ENCODE measurements at regions not wholly inside any gene's neighbourhood (a gene's known extent, or its start where the extent isn't known, plus 50 kb on each side); places are given as distances from the start of the nearest gene placed in this dataset.

- peak overlapping the region; percentile 9 for H3K4me3 ChIP-seq (ENCODE audit: low read depth, low read length)
- H3K9me3 ChIP-seq (ENCODE audit: control insufficient read depth, insufficient read depth, low read depth, low read length), result no peaks in the 10 kb centered on the region
- peak overlapping the region; percentile 44; the same call in 1 of the 2 replicates for H3K27ac ChIP-seq (ENCODE audit: low read depth, low read length)
- H3K9ac ChIP-seq (ENCODE audit: low read length), result no peak overlapping the region
- peaks cover 6% of the 10 kb centered on the region; the same call in 1 of the 2 replicates for H3K4me1 ChIP-seq (ENCODE audit: control insufficient read depth, insufficient read depth, low read length)
- H3K27me3 ChIP-seq (ENCODE audit: control insufficient read depth, insufficient read depth, low read length), result no peaks in the 10 kb centered on the region
- no peaks in the 10 kb centered on the region for H3K36me3 ChIP-seq (ENCODE audit: control insufficient read depth, insufficient read depth, low read length)
These were observed 210.2 kb upstream of the ISL1 start for GRCh38 chr5:51172903-51173626.

- Histone ChIP-seq H3K4me3 (ENCODE audit: low read depth, low read length) (no peak overlapping the region), H3K27me3 (ENCODE audit: control insufficient read depth, insufficient read depth, low read length) (no peaks in the 10 kb centered on the region), H3K9ac (ENCODE audit: low read length) (no peak overlapping the region), H3K4me1 (ENCODE audit: control insufficient read depth, insufficient read depth, low read length) (peaks cover 9% of the 10 kb centered on the region), H3K9me3 (ENCODE audit: control insufficient read depth, insufficient read depth, low read depth, low read length) (no peaks in the 10 kb centered on the region), H3K27ac (ENCODE audit: low read depth, low read length) (no peak overlapping the region), H3K36me3 (ENCODE audit: control insufficient read depth, insufficient read depth, low read length) (no peaks in the 10 kb centered on the region)
These were observed 201.9 kb upstream of the ISL1 start for GRCh38 chr5:51181208-51181894.

GRCh38 chr5:51185850-51186329 lies 197.4 kb upstream of the ISL1 start:
- H3K9ac ChIP-seq (ENCODE audit: low read length), result no peak overlapping the region
- no peaks in the 10 kb centered on the region for H3K27me3 ChIP-seq (ENCODE audit: control insufficient read depth, insufficient read depth, low read length)
- H3K4me3 ChIP-seq (ENCODE audit: low read depth, low read length), result no peak overlapping the region
- H3K36me3 ChIP-seq (ENCODE audit: control insufficient read depth, insufficient read depth, low read length), result no peaks in the 10 kb centered on the region
- no peaks in the 10 kb centered on the region for H3K9me3 ChIP-seq (ENCODE audit: control insufficient read depth, insufficient read depth, low read depth, low read length)
- H3K4me1 ChIP-seq (ENCODE audit: control insufficient read depth, insufficient read depth, low read length), result peaks cover 18% of the 10 kb centered on the region
- no peak overlapping the region for H3K27ac ChIP-seq (ENCODE audit: low read depth, low read length)

- Histone ChIP-seq H3K27ac (ENCODE audit: low read depth, low read length) (no peak overlapping the region), H3K9me3 (ENCODE audit: control insufficient read depth, insufficient read depth, low read depth, low read length) (no peaks in the 10 kb centered on the region), H3K4me1 (ENCODE audit: control insufficient read depth, insufficient read depth, low read length) (peaks cover 18% of the 10 kb centered on the region), H3K4me3 (ENCODE audit: low read depth, low read length) (no peak overlapping the region), H3K27me3 (ENCODE audit: control insufficient read depth, insufficient read depth, low read length) (no peaks in the 10 kb centered on the region), H3K36me3 (ENCODE audit: control insufficient read depth, insufficient read depth, low read length) (no peaks in the 10 kb centered on the region), H3K9ac (ENCODE audit: low read length) (no peak overlapping the region)
These were observed 195.2 kb upstream of the ISL1 start for GRCh38 chr5:51188001-51188591.

GRCh38 chr5:51194671-51195070 lies 188.6 kb upstream of the ISL1 start:
- Histone ChIP-seq H3K36me3 (ENCODE audit: control insufficient read depth, insufficient read depth, low read length) (no peaks in the 10 kb centered on the region), H3K9me3 (ENCODE audit: control insufficient read depth, insufficient read depth, low read depth, low read length) (no peaks in the 10 kb centered on the region), H3K9ac (ENCODE audit: low read length) (no peak overlapping the region), H3K27ac (ENCODE audit: low read depth, low read length) (no peak overlapping the region), H3K27me3 (ENCODE audit: control insufficient read depth, insufficient read depth, low read length) (no peaks in the 10 kb centered on the region), H3K4me1 (ENCODE audit: control insufficient read depth, insufficient read depth, low read length) (no peaks in the 10 kb centered on the region), H3K4me3 (ENCODE audit: low read depth, low read length) (no peak overlapping the region)

- no peak overlapping the region for H3K27ac ChIP-seq (ENCODE audit: low read depth, low read length)
- no peaks in the 10 kb centered on the region for H3K4me1 ChIP-seq (ENCODE audit: control insufficient read depth, insufficient read depth, low read length)
- H3K36me3 ChIP-seq (ENCODE audit: control insufficient read depth, insufficient read depth, low read length), result no peaks in the 10 kb centered on the region
- H3K9ac ChIP-seq (ENCODE audit: low read length), result no peak overlapping the region
- H3K27me3 ChIP-seq (ENCODE audit: control insufficient read depth, insufficient read depth, low read length), result no peaks in the 10 kb centered on the region
- H3K4me3 ChIP-seq (ENCODE audit: low read depth, low read length), result no peak overlapping the region
- H3K9me3 ChIP-seq (ENCODE audit: control insufficient read depth, insufficient read depth, low read depth, low read length), result no peaks in the 10 kb centered on the region
These were observed 182.2 kb upstream of the ISL1 start for GRCh38 chr5:51201024-51201423.

- Histone ChIP-seq H3K9me3 (ENCODE audit: control insufficient read depth, insufficient read depth, low read depth, low read length) (no peaks in the 10 kb centered on the region), H3K9ac (ENCODE audit: low read length) (no peak overlapping the region), H3K4me3 (ENCODE audit: low read depth, low read length) (no peak overlapping the region), H3K36me3 (ENCODE audit: control insufficient read depth, insufficient read depth, low read length) (no peaks in the 10 kb centered on the region), H3K27ac (ENCODE audit: low read depth, low read length) (no peak overlapping the region), H3K4me1 (ENCODE audit: control insufficient read depth, insufficient read depth, low read length) (no peaks in the 10 kb centered on the region), H3K27me3 (ENCODE audit: control insufficient read depth, insufficient read depth, low read length) (no peaks in the 10 kb centered on the region)
These were observed 181.5 kb upstream of the ISL1 start for GRCh38 chr5:51201708-51202107.

- H3K4me1 ChIP-seq (ENCODE audit: control insufficient read depth, insufficient read depth, low read length), result no peaks in the 10 kb centered on the region
- H3K27me3 ChIP-seq (ENCODE audit: control insufficient read depth, insufficient read depth, low read length), result no peaks in the 10 kb centered on the region
- no peak overlapping the region for H3K4me3 ChIP-seq (ENCODE audit: low read depth, low read length)
- H3K9ac ChIP-seq (ENCODE audit: low read length), result no peak overlapping the region
- H3K36me3 ChIP-seq (ENCODE audit: control insufficient read depth, insufficient read depth, low read length), result no peaks in the 10 kb centered on the region
- H3K27ac ChIP-seq (ENCODE audit: low read depth, low read length), result no peak overlapping the region
- H3K9me3 ChIP-seq (ENCODE audit: control insufficient read depth, insufficient read depth, low read depth, low read length), result no peaks in the 10 kb centered on the region
These were observed 181.1 kb upstream of the ISL1 start for GRCh38 chr5:51202161-51202560.

GRCh38 chr5:51203598-51203997 lies 179.7 kb upstream of the ISL1 start:
- Histone ChIP-seq H3K9ac (ENCODE audit: low read length) (no peak overlapping the region), H3K4me3 (ENCODE audit: low read depth, low read length) (no peak overlapping the region), H3K27me3 (ENCODE audit: control insufficient read depth, insufficient read depth, low read length) (no peaks in the 10 kb centered on the region), H3K4me1 (ENCODE audit: control insufficient read depth, insufficient read depth, low read length) (no peaks in the 10 kb centered on the region), H3K9me3 (ENCODE audit: control insufficient read depth, insufficient read depth, low read depth, low read length) (no peaks in the 10 kb centered on the region), H3K27ac (ENCODE audit: low read depth, low read length) (no peak overlapping the region), H3K36me3 (ENCODE audit: control insufficient read depth, insufficient read depth, low read length) (no peaks in the 10 kb centered on the region)

GRCh38 chr5:51208296-51208695 lies 175.0 kb upstream of the ISL1 start:
- H3K36me3 ChIP-seq (ENCODE audit: control insufficient read depth, insufficient read depth, low read length), result no peaks in the 10 kb centered on the region
- H3K4me1 ChIP-seq (ENCODE audit: control insufficient read depth, insufficient read depth, low read length), result peaks cover 5% of the 10 kb centered on the region; the same call in 1 of the 2 replicates
- H3K27ac ChIP-seq (ENCODE audit: low read depth, low read length), result no peak overlapping the region
- H3K9ac ChIP-seq (ENCODE audit: low read length), result no peak overlapping the region
- no peaks in the 10 kb centered on the region for H3K9me3 ChIP-seq (ENCODE audit: control insufficient read depth, insufficient read depth, low read depth, low read length)
- H3K27me3 ChIP-seq (ENCODE audit: control insufficient read depth, insufficient read depth, low read length), result no peaks in the 10 kb centered on the region
- no peak overlapping the region for H3K4me3 ChIP-seq (ENCODE audit: low read depth, low read length)

- H3K9me3 ChIP-seq (ENCODE audit: control insufficient read depth, insufficient read depth, low read depth, low read length), result no peaks in the 10 kb centered on the region
- H3K9ac ChIP-seq (ENCODE audit: low read length), result no peak overlapping the region
- H3K27ac ChIP-seq (ENCODE audit: low read depth, low read length), result no peak overlapping the region
These were observed 168.5 kb upstream of the ISL1 start for GRCh38 chr5:51214746-51215145.

More at GRCh38 chr5:51214746-51215145, 168.5 kb upstream of the ISL1 start:
- Histone ChIP-seq H3K4me3 (ENCODE audit: low read depth, low read length) (no peak overlapping the region), H3K36me3 (ENCODE audit: control insufficient read depth, insufficient read depth, low read length) (no peaks in the 10 kb centered on the region), H3K27me3 (ENCODE audit: control insufficient read depth, insufficient read depth, low read length) (no peaks in the 10 kb centered on the region), H3K4me1 (ENCODE audit: control insufficient read depth, insufficient read depth, low read length) (peaks cover 5% of the 10 kb centered on the region; the same call in 1 of the 2 replicates)
